HG03354 (cell line): ENCODE measurements at regions not wholly inside any gene's neighbourhood (a gene's known extent, or its start where the extent isn't known, plus 50 kb on each side); places are given as distances from the start of the nearest gene placed in this dataset.

Source experiments
- ATAC-seq: cut with Tn5 transposase; IDR thresholded peaks from one replicate; pipeline ENCODE4 v1.9.1; 2021; ENCODE audit warnings: mild to moderate bottlenecking; ENCODE audit not compliant: unreplicated experiment, poor library complexity, severe bottlenecking

DNA sequence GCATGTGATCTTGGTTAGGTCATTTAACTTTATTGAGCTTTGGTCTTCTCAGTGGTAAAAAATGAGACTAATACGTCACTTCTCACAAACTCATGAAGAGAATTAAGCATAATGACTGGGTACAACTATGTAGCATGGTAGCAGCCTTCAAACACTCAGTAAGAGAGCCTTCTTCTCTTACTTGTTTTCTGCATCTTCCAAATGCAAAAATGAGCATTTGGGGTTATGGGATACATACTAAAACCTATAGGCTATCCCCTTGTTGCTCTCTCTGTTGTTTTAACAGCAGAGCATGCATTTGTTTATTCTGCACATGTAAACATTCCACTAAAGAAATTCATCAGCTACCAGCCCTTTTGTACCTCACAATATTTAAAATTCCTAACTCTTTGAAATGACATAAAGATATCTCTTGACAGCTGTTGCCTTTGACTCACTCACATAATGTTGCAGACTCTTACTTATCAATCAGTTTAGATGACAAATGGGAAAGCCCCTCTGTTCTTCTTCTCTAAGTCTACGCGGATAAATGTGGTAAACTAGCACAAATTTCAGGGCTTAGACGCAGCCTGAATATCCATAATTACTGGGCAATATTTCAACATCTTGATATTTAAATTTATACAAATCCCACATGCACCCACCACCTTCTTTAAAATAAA, 327.3 kb upstream of the SATB1 start:
- no peak for ATAC-seq

DNA sequence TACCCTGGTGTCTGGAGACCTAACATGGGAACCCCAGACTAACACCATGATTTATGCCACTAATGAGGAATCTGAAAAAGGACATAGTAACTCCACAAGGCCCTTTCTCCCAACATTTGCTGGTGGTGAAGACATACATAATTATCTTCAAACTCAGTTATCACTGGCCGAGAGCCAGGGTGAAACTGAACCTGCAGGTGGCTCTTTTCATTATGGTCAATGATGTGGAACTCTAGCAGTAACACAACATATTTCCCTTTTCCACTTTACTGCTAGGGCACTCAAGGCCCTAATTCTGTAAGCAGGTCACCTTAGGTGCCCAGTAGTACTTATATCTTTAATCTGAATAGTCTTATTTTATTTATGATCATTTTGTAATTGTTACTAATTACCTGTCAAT, 326.4 kb upstream of the SATB1 start:
- peak; percentile 71 for ATAC-seq

DNA sequence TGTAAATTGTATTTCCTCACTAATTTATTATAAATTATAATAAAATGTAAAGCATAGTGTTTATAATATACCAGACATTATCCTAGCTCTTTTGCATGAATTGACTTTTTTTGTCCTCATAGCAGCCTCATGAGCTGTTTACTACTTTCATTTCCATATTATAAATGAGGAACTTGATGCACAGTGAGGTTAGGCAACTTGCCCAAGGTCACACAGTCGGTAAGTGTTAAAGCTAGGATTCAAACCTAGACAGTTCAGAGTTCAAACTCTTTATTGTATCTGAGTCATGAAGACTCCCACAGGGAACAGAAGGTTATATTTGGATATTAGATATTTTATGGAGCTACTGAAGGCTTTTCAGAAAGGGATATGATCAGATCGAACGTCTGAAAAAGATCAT, 322.2 kb upstream of the SATB1 start:
- ATAC-seq, result no peak

DNA sequence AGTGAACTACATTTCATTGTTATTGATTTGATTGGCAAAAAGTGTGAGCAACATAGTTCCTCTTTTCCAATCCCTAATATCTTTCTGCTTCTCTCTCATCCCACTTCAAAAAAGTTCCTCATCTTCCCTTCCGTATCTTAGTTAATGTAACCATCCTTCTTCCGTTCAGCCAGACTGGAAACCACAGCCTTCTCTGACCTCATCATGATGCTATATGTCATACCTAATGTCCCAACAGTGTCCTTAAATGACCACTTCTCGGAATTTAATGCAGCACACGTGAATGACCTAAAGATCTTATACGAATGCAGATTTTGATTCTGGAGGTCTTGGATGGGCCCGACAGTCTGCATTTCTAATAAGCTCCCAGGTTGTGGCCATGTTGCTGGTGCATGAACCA, 320.3 kb upstream of the SATB1 start:
- ATAC-seq, result no peak

DNA sequence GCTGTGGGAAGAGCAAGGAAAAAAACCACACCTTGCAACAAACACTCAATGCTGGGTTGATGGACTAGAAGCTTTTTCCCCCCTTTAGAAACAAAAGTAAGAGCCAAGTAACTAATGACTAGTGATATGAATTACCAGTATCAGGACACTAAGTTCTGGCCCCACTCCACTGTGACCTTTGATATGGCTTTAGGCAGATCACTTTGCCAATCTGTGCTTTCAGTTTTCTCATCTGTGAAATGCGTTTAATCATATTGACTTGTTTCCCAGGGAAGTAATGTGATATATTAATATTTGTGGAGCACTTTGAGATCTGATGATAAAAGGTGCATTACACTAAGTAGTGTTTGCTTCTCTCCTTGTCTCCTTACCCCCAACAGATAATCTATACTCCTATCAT, 319.3 kb upstream of the SATB1 start:
- ATAC-seq, result no peak

DNA sequence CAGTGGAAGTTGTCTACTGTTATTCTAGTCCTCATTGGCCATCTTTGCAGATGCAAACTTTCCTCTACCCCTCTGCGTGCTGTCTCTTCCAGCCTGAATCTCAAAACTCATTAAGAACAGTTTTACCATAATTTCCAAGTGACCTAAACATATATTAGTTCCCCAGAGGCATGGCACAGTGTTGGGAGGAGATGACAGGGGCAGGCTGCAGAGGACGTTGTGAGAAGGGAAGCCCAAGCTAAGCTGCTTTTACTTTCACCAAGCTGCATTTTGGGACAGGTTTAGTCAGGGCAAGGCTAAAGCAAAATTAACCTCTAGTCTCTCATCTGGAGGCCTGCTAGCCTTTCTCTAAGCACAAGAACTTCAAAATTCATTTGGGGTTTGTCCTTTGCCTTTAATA, 318.6 kb upstream of the SATB1 start:
- no peak for ATAC-seq

DNA sequence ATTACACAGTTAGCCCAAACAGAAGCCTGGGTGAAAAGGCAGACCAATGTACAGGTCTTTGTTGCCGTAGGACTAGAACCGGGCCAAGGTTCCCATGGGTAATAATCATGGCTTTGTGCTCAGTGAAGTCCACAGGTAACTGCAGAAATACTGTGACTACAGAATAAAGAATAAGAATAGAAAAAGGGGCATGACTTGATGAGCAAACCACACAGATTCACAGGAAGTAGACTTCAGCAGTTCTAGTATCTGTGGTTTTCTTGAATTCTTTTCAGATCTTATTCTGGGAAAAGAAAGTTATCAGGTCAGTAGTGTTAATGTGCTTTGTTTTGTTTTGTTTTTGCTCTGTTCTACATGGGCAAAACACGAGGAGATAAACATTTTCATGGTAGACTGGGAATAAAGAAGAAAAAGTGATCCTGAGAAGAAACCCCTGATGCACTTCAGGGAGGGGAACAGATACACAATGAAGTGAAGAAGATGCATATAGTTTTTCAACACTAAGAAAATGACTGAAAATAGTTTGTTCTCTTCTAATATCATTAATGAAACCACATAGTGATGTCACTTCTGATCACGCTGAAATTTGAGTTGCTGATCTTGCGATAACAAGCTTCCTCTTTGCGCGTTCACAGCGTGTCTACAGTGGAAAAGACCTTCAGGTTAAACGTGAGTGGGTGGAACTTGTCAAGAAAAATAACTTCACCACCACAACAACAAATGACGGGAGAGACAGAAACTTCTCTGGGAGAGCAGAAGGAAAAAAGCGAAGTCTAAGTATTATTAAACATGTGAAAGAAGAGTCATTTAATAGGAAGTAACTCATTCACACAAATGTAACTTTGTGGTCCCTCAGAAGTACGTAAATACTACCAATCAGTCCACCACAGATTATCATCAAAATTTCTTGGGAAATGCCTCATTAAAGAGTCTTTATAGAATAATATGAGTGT, 315.8 kb upstream of the SATB1 start:
- ATAC-seq, result peak; percentile 90

DNA sequence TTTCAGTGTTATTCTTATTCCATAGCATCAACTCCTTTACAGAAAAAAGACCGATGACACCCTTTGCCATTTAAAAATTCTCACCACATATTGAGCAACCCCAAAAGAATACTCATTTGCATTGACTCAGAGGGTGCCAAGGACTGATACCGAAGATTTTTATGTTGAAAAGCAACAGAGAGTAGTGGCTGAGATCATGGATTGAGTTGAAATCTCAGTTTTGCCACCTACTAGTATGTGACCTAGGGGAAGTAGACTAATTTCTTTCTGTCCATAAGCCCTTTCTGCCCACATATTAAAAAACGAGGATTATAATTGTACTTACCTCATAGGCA, 313.9 kb upstream of the SATB1 start:
- peak; percentile 18 for ATAC-seq

DNA sequence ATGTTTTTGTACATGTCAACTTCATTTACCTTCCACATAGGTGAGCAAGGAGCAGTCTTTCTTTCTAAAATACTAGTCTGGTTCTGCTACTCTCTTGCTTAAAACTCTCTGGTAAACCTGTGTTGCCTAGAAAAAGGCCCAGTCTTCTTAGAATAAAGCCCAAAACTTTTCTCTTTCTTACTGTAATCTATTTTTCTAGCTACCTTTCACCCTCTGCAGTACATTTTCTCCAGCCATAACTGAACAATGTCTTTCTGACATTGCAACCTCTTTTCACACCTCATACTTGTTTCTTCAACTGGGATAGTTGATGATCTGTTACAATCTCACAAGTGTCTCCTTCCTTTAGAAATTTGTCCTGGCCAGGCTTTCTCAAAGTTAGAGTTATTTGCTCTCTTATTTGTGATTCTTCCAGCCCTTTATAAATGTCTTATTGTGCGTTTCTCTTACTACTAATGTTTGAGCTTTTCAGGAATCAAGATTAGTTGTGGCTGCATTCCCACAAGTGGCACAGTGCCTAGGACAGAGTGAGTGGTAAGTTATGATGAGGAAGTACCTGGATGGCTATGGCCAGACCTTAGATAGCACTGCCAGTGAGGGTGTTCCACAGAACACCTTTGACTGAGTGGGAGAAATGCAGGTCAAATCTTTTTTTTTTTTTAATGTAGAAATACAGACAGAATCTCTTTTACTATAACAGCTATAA, 313.4 kb upstream of the SATB1 start:
- ATAC-seq, result no peak

DNA sequence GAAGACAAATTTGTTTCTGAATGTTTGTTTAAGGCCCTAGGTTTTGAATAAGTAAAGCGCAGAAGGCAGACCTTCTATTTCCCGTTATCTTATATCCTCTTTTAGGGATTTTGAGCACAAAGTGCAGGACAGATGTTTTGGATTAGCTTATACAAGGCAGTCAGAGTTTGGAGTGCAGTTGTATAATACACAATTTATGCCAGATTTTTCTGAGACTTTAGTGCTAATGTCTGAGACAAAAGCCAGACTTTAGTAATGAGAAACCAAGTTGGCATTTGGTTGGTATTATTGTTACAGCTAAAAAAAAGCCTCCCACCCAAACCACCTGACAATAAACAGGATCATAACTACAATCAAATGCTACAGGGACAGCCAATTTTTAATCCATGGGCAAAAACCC, 309.9 kb upstream of the SATB1 start:
- no peak for ATAC-seq

DNA sequence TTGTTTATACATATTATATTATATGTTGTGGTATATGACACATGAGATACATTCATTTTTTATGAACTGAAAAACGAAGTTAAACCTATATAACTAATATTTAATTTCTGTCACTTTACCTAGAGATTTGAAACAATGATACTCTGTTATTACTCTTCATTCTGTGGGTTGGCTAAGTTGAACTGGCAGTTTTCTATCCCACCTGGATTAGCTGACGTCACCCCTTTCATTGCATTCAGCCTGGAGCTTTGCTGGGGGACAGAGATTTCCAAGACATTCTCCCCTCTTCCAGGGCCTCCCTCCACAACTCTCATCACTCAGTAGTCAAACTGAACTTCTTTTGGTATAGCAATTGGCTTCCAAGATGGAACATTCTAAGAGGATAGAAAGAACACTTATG, 309.2 kb upstream of the SATB1 start:
- ATAC-seq, result no peak

DNA sequence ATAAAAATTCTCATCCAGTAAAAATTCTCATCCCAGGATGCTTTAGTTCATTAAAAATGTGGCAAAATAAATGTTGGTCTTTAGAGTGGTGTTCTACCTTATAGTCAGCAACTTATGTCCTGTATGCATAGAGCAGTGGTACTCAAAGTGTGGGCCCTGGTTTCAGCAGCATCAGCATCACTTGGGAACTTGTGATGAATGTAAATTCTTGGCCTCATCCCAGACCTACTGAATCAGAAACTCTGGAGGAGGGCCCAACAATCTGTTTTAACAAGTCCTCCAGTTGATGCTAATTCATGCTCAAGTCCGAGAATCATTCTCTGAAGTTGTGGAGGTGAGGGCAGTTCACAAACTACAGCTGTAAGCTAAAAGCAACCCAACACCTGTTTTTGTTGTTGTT, 307.3 kb upstream of the SATB1 start:
- no peak for ATAC-seq

DNA sequence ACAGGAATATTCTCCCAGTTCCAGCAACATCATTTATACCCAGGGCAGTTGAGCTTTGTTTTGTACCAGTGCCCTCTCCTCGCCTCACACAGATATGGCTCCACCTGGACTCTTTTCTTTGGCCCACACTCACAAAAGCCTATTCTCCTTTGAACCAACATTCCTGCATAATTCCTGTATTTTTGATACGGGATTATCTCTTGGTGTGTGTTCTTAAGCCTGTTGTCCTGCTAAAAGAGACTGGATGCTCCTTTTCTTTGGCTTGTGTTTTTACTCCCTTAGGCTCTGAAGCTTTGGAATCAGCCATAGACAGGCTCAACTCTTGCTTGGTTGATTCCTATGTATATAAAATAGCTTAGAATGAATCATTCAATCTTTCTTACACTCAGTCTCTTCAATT, 305.4 kb upstream of the SATB1 start:
- ATAC-seq, result no peak

DNA sequence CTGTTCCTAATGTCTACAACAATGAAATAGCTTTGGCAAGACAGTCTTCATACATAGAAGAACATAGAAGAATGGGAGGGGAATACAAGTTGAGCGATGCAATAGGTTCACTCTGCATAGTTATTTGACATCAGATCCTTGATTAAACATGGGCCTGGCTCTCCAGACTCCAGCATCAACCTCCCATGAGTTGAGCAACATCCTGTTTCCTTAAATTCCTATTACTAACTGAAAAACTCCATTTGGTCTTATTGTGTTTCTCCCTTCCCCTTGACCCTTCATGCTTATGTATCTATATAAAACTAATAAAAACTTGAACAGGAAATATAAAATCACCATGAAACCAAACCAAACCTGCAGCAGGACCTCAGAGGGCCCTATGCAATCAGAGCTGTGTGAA, 304.5 kb upstream of the SATB1 start:
- no peak for ATAC-seq

DNA sequence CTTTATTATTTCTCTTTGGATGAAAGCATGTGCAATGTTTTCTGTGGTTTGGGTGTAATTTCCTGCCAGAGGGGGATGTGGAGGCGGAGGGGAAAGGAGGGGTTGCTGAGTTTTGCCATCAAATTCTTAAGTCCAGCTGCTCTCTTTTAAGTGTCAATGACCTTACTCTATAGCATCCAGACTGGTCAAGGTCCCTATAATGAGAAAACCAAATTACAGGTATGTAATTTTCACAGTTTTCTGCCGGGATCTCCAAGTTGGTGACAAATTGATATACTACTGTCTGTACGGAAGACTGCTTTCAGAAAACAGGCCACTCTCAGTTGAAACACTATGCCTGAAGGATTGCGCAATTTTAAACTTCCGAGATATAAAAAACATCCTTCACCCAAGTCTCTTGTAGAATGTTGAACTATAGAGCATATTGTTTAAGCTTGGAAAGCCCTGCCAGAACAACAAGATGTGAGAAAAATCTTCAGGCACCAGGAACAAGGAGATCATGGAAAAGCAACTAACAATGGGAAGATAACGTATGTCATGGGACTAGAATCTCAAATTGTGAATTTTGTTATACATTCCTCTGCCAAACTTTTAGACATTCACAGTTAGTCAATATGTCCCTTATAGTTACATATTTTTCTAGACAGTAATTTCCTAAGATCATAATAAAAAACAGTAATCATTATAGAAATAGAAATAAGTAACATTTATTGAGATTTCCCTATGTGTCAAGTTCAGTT, 300.7 kb upstream of the SATB1 start:
- ATAC-seq, result no peak

DNA sequence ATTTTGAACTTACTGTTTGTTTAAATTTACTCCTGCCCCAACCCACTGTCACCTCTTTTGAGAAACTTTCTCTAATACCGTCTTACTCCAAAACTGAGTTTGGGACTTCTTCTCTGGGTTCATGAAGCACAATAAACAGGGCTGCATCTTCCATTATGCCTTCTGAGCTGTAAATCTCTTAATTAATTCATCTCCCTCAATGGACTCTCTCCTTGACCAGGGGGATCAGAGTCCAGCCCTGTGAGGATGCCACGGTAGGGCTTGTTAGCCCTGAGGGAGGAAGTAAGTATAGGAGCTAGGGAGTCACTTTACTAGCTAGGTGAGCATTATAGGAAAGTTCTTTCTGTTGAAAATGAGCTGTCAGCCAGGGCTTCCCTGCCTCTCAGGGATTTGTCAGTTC, 299.3 kb upstream of the SATB1 start:
- ATAC-seq, result no peak

DNA sequence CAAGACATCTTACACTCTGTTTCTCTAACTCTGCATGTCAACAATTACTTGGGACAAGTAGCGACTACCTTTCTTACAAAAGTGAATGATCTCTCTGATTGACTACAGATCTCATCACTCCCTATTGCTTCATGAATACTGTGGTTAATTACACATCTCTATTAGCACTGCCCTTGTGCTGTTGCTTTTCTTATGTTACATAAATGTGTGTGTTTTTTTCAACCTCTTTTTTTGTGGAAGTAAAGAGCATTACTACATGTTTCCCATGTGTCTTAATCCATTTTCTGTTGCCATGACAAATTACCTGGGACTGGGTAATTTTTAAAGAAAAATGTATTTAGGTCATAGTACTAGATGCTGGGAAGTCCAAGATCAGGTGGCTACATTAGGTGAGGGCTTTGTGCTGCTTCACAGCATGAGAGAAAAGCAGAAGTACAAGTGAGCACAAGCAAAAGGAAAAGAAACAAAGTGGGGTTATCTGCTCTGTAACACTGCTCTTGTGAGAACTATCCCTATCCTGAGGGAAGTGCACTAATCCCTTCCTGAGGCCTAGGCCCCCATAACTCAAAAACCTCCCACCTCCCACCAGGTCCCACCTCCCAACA, 298.2 kb upstream of the SATB1 start:
- ATAC-seq, result no peak

DNA sequence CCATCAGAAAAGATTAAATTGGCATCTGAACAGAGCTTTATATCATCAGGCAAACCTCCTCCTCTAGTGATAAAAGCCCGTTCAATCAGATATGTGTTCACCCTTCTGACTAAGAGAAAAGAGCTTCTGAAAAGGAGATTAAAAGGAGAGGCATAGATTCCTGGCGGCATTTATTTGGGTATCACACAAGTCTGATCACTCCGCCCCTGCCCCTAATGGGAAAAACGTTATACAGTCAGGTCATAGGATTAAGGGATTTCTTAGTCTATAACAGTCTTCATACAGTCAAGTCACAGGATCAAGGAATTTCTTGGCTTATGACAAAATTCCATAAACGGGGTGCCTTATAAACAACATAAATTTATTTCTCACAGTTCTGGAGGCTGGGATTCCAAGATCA, 295.4 kb upstream of the SATB1 start:
- no peak for ATAC-seq

DNA sequence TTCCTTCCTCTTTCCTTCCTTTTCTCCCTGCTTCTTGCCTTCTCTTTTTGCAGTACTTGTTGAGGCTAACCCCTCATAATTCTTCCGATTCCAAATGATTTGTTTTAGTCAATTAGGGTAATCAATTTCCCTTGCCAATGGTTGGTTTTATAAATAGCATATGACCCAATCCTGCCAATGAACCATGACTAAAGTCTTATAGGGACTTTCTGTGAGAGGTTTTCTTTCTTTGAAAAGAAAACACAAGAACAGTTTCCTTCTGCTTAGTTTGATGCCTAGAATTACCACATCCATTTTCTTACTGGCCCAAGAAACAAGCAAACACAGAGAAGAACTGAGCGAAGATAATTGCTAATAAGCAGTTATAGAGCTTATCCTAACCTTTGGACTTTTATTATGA, 292.5 kb upstream of the SATB1 start:
- peak; percentile 51 for ATAC-seq

DNA sequence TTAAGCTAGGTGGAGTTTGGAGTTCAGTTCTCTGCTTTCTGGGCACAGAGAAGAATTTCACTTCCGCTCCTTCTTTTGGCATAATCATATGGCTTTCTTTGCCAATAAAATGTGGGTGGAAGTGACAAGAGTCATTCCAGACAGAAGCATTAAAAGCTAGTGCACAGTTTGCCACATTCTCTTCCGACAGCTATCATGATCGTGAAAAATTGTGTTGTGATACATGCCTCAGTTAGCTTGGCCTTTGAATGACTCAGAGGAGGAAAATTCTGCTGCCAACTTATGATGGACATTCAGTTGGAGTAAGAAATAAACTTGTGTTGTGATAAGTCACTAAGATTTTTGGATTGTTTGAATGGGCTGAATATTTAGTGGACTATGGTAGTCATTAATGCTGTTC, 291.7 kb upstream of the SATB1 start:
- ATAC-seq, result no peak
